IgD-negative memory B cell (primary cell): ENCODE measurements at regions not wholly inside any gene's neighbourhood (a gene's known extent, or its start where the extent isn't known, plus 50 kb on each side); places are given as distances from the start of the nearest gene placed in this dataset.

Experiments
- H3K27ac Mint-ChIP-seq, 3 donors: one replicate each; pipeline ENCODE4 v1.8.0; 2020 to 2022; ENCODE audit warnings: mild to moderate bottlenecking in 3 of 3, mixed read lengths in 3 of 3, moderate library complexity in 1 of 3
- H3K27me3 Mint-ChIP-seq: one replicate; pipeline ENCODE4 v1.8.0; 2021; ENCODE audit warnings: mixed read lengths
- H3K36me3 Mint-ChIP-seq: one replicate; pipeline ENCODE4 v1.8.0; 2020; ENCODE audit warnings: mild to moderate bottlenecking, mixed read lengths
- H3K4me1 Mint-ChIP-seq, 3 donors: one replicate each; pipeline ENCODE4 v1.8.0; 2020 to 2022; ENCODE audit warnings: mixed read lengths in 3 of 3, mild to moderate bottlenecking in 1 of 3
- H3K4me3 Mint-ChIP-seq, 4 donors: one replicate each; pipeline ENCODE4 v1.8.0; 2020 to 2022; ENCODE audit warnings: mild to moderate bottlenecking in 4 of 4, mixed read lengths in 4 of 4, moderate library complexity in 3 of 4
- H3K9me3 Mint-ChIP-seq, 3 donors: one replicate each; pipeline ENCODE4 v1.8.0; 2020 to 2021; ENCODE audit warnings: mixed read lengths in 3 of 3, mild to moderate bottlenecking in 1 of 3

DNA sequence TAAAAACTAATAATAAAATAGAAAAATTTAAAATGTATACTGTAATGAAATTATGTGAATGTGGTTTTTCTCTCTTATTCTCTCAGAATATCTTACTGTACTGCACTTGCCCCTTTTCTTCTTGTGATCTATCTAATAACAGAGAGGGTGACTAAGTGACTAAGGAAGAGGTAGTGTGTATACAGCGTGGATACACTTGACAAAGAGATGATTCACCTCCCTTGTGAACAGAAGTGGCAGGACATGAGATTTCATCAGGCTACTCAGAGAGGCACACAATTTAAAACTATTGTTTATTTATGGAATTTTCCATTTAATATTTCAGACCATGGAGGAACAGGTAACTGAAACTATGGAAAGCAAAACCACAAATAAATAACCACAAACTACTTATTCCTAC is 806.6 kb upstream of the GHITM start:
- Mint-ChIP-seq H3K27ac (no peak overlapping the region), H3K4me1 (no peaks in the 10 kb centered on the region), H3K4me3 (no peak overlapping the region), H3K9me3 (peaks cover 2 to 12% (median 7%) of the 10 kb centered on the region in 3 donors), H3K36me3 (peaks cover 4% of the 10 kb centered on the region), H3K27me3 (no peaks in the 10 kb centered on the region)

DNA sequence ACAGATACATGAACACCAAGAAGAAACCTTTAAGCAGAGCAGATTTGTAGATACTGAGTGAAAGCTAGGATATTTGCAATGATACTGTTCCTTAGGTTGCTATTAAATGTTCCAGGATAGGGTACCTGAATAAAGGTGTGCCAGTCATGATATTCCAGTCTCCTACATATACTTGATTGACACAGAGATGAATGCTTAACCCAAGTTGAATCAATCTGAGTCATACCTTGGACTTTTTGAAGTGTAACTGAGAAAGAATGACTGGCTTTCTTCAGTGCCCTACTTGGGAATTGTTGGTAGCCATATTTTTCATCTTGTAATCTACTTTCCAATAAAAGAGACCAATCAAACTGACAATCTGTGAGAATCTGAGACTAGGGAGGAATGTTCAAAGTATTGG is 805.7 kb upstream of the GHITM start:
- Mint-ChIP-seq H3K27ac (no peak overlapping the region), H3K27me3 (no peaks in the 10 kb centered on the region), H3K9me3 (peaks cover 2 to 12% (median 7%) of the 10 kb centered on the region in 3 donors), H3K36me3 (peaks cover 5% of the 10 kb centered on the region), H3K4me3 (no peak overlapping the region), H3K4me1 (no peaks in the 10 kb centered on the region)

DNA sequence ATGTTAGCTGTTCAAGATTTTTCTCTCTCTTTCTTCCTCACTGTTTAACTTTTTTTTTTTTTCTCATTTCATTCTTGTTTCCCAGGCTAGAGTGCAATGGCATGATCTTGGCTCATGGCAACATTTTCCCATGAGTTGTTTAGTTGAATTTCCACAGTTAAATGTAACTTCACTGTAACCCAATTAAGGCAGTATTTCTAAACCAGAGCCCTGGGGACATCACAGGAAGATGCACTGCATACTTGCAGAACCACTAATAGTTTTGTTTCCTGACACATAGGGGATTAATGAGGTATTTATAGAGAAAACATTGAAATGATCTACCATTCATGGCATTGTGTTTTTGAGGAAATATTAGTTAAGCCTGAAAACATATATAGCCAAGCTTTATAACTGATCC is 795.6 kb upstream of the GHITM start:
- no peaks in the 10 kb centered on the region for H3K27me3 Mint-ChIP-seq
- peaks cover 0 to 8% (median 4%) of the 10 kb centered on the region in 3 donors for H3K9me3 Mint-ChIP-seq
- no peak overlapping the region for H3K27ac Mint-ChIP-seq
- no peaks in the 10 kb centered on the region for H3K36me3 Mint-ChIP-seq
- H3K4me3 Mint-ChIP-seq: no peak overlapping the region
- H3K4me1 Mint-ChIP-seq: no peaks in the 10 kb centered on the region

DNA sequence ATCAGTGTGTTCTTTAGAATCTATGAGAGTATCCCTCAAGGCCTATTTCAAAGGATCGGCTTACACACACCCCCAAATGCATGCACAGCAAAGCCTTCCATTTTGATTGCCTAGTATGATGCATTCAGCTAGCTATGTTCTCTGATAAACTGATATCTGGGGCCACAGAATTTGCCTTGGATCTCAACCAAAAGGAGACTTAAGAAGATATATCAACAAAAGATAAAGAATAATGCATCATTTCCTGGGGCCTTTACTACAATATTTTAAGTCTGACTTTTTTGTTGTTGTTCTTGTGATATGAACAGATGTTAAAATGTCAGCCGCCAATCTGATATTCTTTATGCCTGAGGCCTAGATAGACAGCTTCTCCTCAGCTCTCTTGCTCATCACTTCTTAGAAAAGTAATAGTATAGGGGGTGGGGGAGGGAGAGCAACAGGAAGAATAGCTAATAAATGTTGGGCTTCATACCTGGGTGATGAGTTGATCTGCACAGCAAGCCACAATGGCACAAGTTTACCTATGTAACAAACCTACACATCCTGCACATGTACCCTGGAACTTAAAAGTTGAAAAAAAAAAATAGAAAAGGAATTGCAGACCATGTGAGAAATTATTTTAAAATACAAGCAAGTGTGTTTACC is 792.9 kb upstream of the GHITM start:
- Mint-ChIP-seq H3K4me1 (no peaks in the 10 kb centered on the region), H3K36me3 (no peaks in the 10 kb centered on the region), H3K4me3 (no peak overlapping the region), H3K27me3 (no peaks in the 10 kb centered on the region), H3K27ac (no peak overlapping the region), H3K9me3 (peaks cover 0 to 4% (median 2%) of the 10 kb centered on the region in 3 donors)

DNA sequence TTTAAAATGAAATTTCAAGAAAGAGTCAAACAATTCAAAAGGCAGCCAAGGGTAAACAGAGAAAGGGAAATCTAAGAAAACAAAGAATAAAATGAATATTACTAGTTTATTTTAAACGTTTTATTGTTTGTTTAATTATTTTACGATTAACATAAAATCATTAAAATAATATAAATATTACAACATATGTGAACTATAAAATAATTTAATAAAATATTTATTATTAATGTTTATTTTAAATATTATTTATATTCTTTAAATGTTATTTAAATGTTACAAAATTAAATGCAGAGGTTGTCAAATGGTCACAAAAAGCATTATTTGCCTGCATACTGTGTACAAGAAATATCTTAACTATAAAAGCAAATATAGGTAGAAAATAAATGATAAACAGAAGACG is 786.7 kb upstream of the GHITM start:
- H3K27ac Mint-ChIP-seq: no peak overlapping the region
- peaks cover 0 to 4% (median 2%) of the 10 kb centered on the region in 3 donors for H3K9me3 Mint-ChIP-seq
- H3K4me1 Mint-ChIP-seq: no peaks in the 10 kb centered on the region
- H3K27me3 Mint-ChIP-seq: no peaks in the 10 kb centered on the region
- H3K4me3 Mint-ChIP-seq: no peak overlapping the region
- no peaks in the 10 kb centered on the region for H3K36me3 Mint-ChIP-seq

DNA sequence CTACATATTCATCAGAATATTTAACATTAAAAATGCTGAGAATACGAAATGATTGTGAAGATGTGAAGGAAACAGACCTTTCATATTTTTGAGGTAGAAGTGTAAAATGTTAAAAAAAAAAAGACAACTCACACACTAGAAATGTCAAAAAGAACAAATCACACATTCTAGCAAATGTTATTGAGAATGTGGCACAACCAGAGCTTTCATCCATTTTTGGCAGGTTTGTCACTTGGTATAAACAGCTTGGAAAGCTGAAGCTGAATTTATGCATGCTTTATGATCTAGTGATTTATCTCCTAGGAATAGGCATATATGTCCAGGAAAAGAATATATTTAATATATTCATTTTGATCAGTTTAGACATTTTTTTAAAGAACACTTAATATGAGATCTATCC is 784.9 kb upstream of the GHITM start:
- Mint-ChIP-seq H3K4me1 (no peaks in the 10 kb centered on the region), H3K27me3 (no peaks in the 10 kb centered on the region), H3K4me3 (no peak overlapping the region), H3K27ac (no peak overlapping the region), H3K9me3 (peaks cover 0 to 12% (median under 1%) of the 10 kb centered on the region in 3 donors), H3K36me3 (no peaks in the 10 kb centered on the region)

DNA sequence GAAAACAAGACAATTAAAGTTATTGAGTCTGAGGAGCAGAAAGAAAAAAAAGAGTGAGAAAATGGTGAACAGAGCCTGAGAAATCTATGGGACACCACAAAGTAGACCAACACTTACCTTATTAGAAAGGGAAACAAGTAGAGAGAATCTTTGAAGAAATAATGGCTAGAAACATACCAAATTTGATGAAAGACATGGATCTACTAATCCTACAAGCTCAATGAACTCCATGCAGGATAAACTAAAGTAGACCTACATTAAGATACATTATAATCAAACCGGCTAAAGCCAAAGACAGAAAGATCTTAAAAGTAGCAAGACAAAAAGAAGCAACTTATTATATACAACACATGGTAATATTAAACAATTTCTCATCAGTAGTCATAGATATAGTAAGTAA is 782.3 kb upstream of the GHITM start:
- no peak overlapping the region for H3K4me3 Mint-ChIP-seq
- no peaks in the 10 kb centered on the region for H3K4me1 Mint-ChIP-seq
- no peak overlapping the region for H3K27ac Mint-ChIP-seq
- H3K27me3 Mint-ChIP-seq: no peaks in the 10 kb centered on the region
- no peaks in the 10 kb centered on the region for H3K36me3 Mint-ChIP-seq
- peaks cover 0 to 8% (median 0%) of the 10 kb centered on the region in 3 donors for H3K9me3 Mint-ChIP-seq

DNA sequence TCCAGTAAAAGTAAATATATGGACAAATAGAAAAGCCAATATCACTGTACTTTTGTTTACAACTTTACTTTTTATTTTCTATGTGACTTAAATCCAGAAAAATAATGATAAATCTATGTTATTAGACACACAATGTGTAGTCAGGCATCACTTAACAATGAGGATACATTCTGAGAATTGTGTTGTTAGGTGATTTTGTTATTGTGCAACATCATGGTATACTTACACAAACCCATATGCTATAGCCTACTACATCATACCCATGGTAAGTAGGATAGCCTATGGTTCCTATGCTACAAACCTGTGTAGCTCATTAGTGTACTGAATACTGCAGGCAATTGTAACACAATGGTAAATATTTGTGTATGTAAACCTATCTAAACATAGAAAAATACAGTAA is 781.7 kb upstream of the GHITM start:
- Mint-ChIP-seq H3K27me3 (no peaks in the 10 kb centered on the region), H3K27ac (no peak overlapping the region), H3K4me3 (no peak overlapping the region), H3K4me1 (no peaks in the 10 kb centered on the region), H3K36me3 (no peaks in the 10 kb centered on the region), H3K9me3 (peaks cover 0 to 8% (median 0%) of the 10 kb centered on the region in 3 donors)

DNA sequence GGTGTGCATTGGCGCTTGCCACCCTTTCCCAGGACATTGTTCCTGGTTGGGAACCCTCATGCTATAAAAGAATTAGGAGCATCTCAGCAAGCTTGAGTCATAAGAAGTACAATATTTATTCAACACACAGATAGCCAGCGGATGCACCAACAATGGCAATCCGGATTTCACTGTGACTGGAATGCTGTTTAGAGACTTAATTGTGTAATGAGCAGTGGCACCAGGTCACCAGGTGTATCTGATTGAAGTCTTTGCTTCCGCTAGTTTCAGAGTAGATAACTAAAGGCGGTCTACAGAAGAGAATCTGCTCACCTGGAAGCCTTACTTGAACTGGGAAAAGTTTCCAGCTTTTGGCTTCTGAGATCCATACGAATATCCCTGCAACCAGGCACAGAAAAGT is 772.3 kb upstream of the GHITM start:
- Mint-ChIP-seq H3K4me3 (no peak overlapping the region), H3K27me3 (no peaks in the 10 kb centered on the region), H3K9me3 (peaks cover 1 to 12% (median 2%) of the 10 kb centered on the region in 3 donors), H3K27ac (no peak overlapping the region), H3K36me3 (peaks cover 1% of the 10 kb centered on the region), H3K4me1 (no peaks in the 10 kb centered on the region)

DNA sequence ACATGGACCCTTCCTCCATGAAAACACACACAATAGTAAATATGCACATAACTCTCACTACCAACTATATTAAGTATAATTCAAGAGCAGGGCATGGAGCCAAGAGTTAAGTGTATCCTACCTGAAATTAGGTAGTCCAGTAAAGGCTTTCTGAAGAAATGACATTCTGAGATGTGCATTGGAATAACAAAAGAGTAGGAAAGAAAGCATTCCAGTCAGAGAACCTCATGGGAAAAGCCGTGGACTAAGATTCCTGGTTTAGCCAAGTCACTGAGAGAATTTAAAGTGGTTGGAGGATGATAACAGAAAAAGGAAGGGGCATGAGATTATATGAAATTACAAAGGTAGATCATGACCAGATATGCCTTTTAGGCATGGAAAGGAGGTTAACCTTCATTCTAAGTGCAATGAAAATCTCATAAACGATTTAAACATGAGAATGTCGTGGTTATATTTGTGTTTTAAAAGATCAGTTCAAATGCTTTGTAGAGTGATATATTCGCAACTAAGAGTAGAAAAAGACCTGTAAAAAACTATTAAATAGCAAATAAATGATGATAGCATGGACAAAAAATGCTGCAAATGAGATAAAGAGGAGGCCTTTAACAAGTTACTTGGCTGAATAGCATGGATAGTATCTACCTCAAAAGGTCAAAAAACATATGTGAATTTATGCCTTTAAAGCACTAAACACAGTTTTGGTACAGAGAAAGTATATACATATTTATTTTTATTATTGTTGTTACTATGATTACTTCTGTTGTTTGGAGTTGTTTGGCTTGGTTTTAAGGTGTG is 767.4 kb upstream of the GHITM start:
- Mint-ChIP-seq H3K36me3 (peaks cover 1% of the 10 kb centered on the region), H3K27me3 (no peaks in the 10 kb centered on the region), H3K9me3 (peaks cover 0 to 5% (median 2%) of the 10 kb centered on the region in 3 donors), H3K27ac (no peak overlapping the region), H3K4me1 (no peaks in the 10 kb centered on the region), H3K4me3 (no peak overlapping the region)

DNA sequence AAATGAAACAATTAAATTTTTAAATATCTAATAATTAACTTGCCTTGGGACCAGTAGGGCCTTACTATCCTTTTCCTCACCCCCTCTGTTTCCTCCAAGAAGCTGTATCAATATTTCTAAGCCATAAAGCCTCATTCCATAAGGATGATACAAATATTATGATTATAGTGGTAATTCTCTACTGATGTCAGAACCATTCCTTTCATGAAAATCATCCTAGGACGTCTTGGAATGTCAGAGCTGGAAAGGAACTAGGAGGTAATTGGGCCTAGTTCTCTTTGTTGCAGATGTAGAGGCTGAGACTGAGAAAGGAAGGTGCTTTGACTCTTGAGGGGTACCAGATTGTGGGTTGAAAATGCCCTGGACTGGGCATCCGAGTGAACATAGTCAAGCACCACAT is 766.7 kb upstream of the GHITM start:
- Mint-ChIP-seq H3K27ac (no peak overlapping the region), H3K36me3 (peaks cover 1% of the 10 kb centered on the region), H3K9me3 (peaks cover 0 to 10% (median 2%) of the 10 kb centered on the region in 3 donors), H3K4me1 (no peaks in the 10 kb centered on the region), H3K4me3 (no peak overlapping the region), H3K27me3 (no peaks in the 10 kb centered on the region)

DNA sequence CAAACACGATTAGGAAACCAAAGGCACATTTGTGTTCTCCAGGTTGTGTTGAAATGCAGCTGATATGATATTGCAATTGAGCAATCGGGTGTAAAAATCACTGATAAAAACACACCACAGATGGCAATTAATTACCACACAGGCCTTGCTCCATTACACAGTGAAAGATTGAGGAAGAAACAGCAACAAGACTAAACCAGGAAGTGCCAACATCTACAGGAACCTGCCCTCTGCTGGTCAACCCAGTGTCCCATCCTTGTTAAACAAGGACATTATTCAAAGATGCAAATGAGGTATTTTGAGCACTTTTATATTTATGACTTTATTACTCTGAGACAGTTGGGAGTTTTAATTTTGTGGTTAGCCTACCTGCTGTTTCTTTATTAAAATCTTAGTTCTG is 765.6 kb upstream of the GHITM start:
- peaks cover 1% of the 10 kb centered on the region for H3K36me3 Mint-ChIP-seq
- H3K4me3 Mint-ChIP-seq: no peak overlapping the region
- H3K9me3 Mint-ChIP-seq: peaks cover 0 to 10% (median 2%) of the 10 kb centered on the region in 3 donors
- H3K4me1 Mint-ChIP-seq: no peaks in the 10 kb centered on the region
- no peak overlapping the region for H3K27ac Mint-ChIP-seq
- H3K27me3 Mint-ChIP-seq: no peaks in the 10 kb centered on the region

DNA sequence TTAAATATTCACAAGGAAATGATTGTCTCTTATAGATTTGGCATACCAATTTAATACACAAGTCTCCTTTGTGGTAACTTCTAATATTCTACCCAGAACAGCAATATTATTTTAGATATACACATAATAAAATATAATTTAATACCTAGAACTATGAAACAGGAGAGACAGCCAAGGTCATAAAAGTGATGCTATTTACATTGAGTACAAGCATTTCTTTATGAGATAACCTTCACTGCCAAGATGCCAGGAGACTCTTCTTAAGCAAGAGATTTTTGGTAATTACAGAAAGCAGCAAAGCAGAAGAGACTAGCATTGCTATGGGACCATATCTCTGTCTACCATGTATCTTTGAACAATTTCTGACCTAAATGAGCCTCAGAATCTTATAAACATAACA is 764.6 kb upstream of the GHITM start:
- peaks cover 1% of the 10 kb centered on the region for H3K36me3 Mint-ChIP-seq
- H3K4me1 Mint-ChIP-seq: no peaks in the 10 kb centered on the region
- no peaks in the 10 kb centered on the region for H3K27me3 Mint-ChIP-seq
- H3K9me3 Mint-ChIP-seq: peaks cover 0 to 15% (median 4%) of the 10 kb centered on the region in 3 donors
- no peak overlapping the region for H3K4me3 Mint-ChIP-seq
- H3K27ac Mint-ChIP-seq: no peak overlapping the region

DNA sequence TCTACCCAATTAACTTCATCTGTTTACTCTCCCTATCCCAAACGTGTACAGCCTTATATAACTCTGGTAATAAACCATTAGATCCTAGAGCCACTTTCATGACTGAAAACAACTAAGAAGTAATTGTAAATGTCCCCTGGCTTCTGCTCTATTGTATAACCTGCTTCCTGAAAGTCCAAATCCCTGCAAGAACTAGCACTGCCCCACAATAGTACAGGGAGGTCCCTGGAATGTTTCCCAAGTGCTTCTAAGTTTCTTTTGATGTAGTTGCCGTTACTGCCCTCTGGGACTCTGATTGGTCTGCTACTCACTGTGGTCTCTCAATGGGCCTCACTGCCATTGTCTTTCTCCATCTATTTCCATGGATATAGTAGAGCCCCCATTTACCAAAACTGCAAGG is 764.0 kb upstream of the GHITM start:
- H3K27ac Mint-ChIP-seq: no peak overlapping the region
- no peak overlapping the region for H3K4me3 Mint-ChIP-seq
- peaks cover 1% of the 10 kb centered on the region for H3K36me3 Mint-ChIP-seq
- H3K27me3 Mint-ChIP-seq: no peaks in the 10 kb centered on the region
- peaks cover 0 to 18% (median 6%) of the 10 kb centered on the region in 3 donors for H3K9me3 Mint-ChIP-seq
- H3K4me1 Mint-ChIP-seq: no peaks in the 10 kb centered on the region

DNA sequence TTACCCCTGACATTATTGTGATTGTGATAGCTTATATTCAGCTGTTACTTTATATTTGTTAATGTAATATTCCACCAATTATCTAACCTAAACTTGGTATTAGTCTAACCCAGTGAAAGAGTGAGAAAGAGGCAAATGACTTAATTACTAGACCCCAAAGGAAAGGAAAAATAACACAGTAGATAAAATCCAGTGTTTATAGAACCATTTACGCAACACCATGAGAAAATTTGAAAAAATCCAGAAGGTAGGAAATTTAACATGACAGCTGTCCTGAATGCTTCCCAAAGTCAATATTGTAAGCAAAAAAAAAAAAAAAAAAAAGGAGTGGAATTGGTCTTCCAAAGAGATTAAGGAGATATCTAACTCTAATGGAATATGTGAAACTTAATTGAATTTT is 741.5 kb upstream of the GHITM start:
- Mint-ChIP-seq H3K27ac (no peak overlapping the region), H3K27me3 (no peaks in the 10 kb centered on the region), H3K4me3 (no peak overlapping the region), H3K36me3 (no peaks in the 10 kb centered on the region), H3K4me1 (no peaks in the 10 kb centered on the region), H3K9me3 (peaks cover 0 to 5% (median 5%) of the 10 kb centered on the region in 3 donors)

DNA sequence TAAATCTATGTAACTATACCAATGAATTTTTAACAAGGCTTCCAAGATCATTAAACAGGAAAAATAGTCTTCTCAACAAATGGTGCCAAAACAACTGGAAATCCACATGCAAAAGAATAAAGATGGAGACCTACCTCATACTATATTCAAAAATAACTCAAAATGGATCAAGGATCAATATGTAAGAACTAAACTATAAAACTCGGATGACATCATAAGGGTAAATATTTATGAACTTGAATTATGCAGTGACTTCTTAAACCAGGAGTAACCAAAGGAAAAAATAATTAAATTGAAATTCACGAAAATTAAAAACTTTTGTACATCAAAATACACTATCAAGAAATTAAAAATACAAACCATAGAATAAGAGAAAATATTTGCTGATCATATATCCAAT is 728.7 kb upstream of the GHITM start:
- H3K4me1 Mint-ChIP-seq: no peaks in the 10 kb centered on the region
- no peak overlapping the region for H3K27ac Mint-ChIP-seq
- H3K27me3 Mint-ChIP-seq: no peaks in the 10 kb centered on the region
- no peak overlapping the region for H3K4me3 Mint-ChIP-seq
- H3K9me3 Mint-ChIP-seq: peaks cover 0 to 3% (median 2%) of the 10 kb centered on the region in 3 donors
- H3K36me3 Mint-ChIP-seq: no peaks in the 10 kb centered on the region
